Trophoblast cell (in vitro differentiated cells and primary cell): ENCODE measurements at regions not wholly inside any gene's neighbourhood (a gene's known extent, or its start where the extent isn't known, plus 50 kb on each side); places are given as distances from the start of the nearest gene placed in this dataset.
"Not testable (repeated sequence)": the region's sequence is repeated elsewhere in the genome, so short reads cannot be mapped to it uniquely, and the experiment has no call there.

Experiments
- DNase-seq, 2 donors: peaks; one replicate each; pipeline ENCODE4 v3.0.0-alpha.2; 2016
- H2AFZ ChIP-seq: 2 replicates; pipeline ENCODE4 v1.6.1; 2013; ENCODE audit warnings: low read length, moderate library complexity, mild to moderate bottlenecking; ENCODE audit not compliant: insufficient read depth, poor library complexity
- H2AK5ac ChIP-seq: 2 replicates; pipeline ENCODE4 v1.6.1; 2013; ENCODE audit warnings: mild to moderate bottlenecking, low read length
- H2BK120ac ChIP-seq: 2 replicates; pipeline ENCODE4 v1.6.1; 2013; ENCODE audit warnings: low read length, mild to moderate bottlenecking, moderate library complexity; ENCODE audit not compliant: insufficient read depth, poor library complexity
- H2BK12ac ChIP-seq: 2 replicates; pipeline ENCODE4 v1.6.1; 2013; ENCODE audit warnings: mild to moderate bottlenecking, low read length, moderate library complexity
- H2BK5ac ChIP-seq: 2 replicates; pipeline ENCODE4 v1.6.1; 2013; ENCODE audit warnings: low read length, low read depth, moderate library complexity, mild to moderate bottlenecking; ENCODE audit not compliant: poor library complexity
- H3K14ac ChIP-seq: 2 replicates; pipeline ENCODE4 v1.6.1; 2013; ENCODE audit warnings: mild to moderate bottlenecking, low read length
- H3K18ac ChIP-seq: 2 replicates; pipeline ENCODE4 v1.6.1; 2013; ENCODE audit warnings: mild to moderate bottlenecking, low read length
- H3K23ac ChIP-seq: 2 replicates; pipeline ENCODE4 v1.6.1; 2013; ENCODE audit warnings: low read length
- H3K27ac ChIP-seq: 2 replicates; pipeline ENCODE4 v1.5.1; 2013; ENCODE audit warnings: low read depth, mild to moderate bottlenecking, inconsistent platforms, low read length, moderate library complexity
- H3K27me3 ChIP-seq: 2 replicates; pipeline ENCODE4 v1.6.1; 2013; ENCODE audit warnings: inconsistent platforms, mild to moderate bottlenecking, low read length, moderate library complexity; ENCODE audit not compliant: insufficient read depth
- H3K36me3 ChIP-seq, 2 experiments: 1 replicate in 1 of 2; 2 replicates in 1 of 2; pipeline ENCODE4 v1.6.1; 2013; ENCODE audit warnings: low read length in 2 of 2, mild to moderate bottlenecking in 2 of 2, moderate library complexity in 1 of 2; ENCODE audit not compliant: insufficient read depth in 2 of 2, control insufficient read depth in 1 of 2
- H3K4ac ChIP-seq: 2 replicates; pipeline ENCODE4 v1.6.1; 2013; ENCODE audit warnings: low read depth, mild to moderate bottlenecking, low read length, moderate library complexity
- H3K4me1 ChIP-seq, 2 experiments: 1 replicate in 1 of 2; 2 replicates in 1 of 2; pipeline ENCODE4 v1.6.1; 2013; ENCODE audit warnings: low read length in 2 of 2, mild to moderate bottlenecking in 2 of 2, moderate library complexity in 1 of 2; ENCODE audit not compliant: insufficient read depth in 2 of 2, control insufficient read depth in 1 of 2
- H3K4me2 ChIP-seq: 2 replicates; pipeline ENCODE4 v1.6.1; 2013; ENCODE audit warnings: inconsistent platforms, mild to moderate bottlenecking, low read length, moderate library complexity
- H3K4me3 ChIP-seq: 2 replicates; pipeline ENCODE4 v1.5.1; 2013; ENCODE audit warnings: mild to moderate bottlenecking, low read depth, low read length, inconsistent platforms
- H3K79me1 ChIP-seq: one replicate; pipeline ENCODE4 v1.6.1; 2013; ENCODE audit warnings: low read length
- H3K79me2 ChIP-seq: 2 replicates; pipeline ENCODE4 v1.6.1; 2013; ENCODE audit warnings: low read length, mild to moderate bottlenecking; ENCODE audit not compliant: control insufficient read depth, insufficient read depth, poor library complexity
- H3K9ac ChIP-seq: 2 replicates; pipeline ENCODE4 v1.6.1; 2013; ENCODE audit warnings: mild to moderate bottlenecking, low read length
- H3K9me3 ChIP-seq: 2 replicates; pipeline ENCODE4 v1.6.1; 2013; ENCODE audit warnings: low read depth, mild to moderate bottlenecking, control low read depth, inconsistent platforms, low read length; ENCODE audit not compliant: insufficient read depth
- H4K12ac ChIP-seq: 2 replicates; pipeline ENCODE4 v1.6.1; 2013; ENCODE audit warnings: low read depth, mild to moderate bottlenecking, low read length, moderate library complexity
- H4K8ac ChIP-seq: 2 replicates; pipeline ENCODE4 v1.6.1; 2013; ENCODE audit warnings: low read depth, mild to moderate bottlenecking, low read length, moderate library complexity
- H4K91ac ChIP-seq: one replicate; pipeline ENCODE4 v1.6.1; 2013; ENCODE audit warnings: low read depth, mild to moderate bottlenecking, low read length, moderate library complexity
- WGBS: extraction: QIAGEN DNeasy Blood & Tissue Kit; methylation state at CpG from one replicate; pipeline ENCODE4 v1.1.7; 2013; ENCODE audit warnings: missing lambda C conversion rate; ENCODE audit not compliant: insufficient read length, insufficient coverage; ENCODE audit errors: extremely low coverage; 5-methylcytosine and 5-hydroxymethylcytosine counted together

DNA sequence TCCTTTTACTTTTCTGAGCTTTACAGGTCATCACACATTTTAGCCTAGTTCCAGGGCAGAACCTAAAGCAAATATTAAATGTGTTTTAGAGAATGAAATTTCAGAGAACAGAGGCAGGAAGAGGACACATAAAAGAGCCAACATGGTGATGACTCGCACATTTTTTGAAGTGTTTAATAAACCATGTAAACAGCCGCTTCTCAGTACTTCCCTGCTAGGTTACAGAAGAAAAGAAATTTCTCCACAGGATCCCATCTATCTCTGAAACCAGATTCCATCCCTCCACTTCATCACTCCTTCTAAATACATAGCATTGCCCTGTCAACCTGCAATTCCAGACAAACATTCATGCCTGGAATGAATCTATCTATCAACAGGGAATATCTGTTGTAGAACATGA, 949.5 kb upstream of the PCDH7 start:
- H2AFZ ChIP-seq = no peak overlapping the region
- H4K91ac ChIP-seq = no peak overlapping the region
- no peaks in the 10 kb centered on the region for H3K4me1 ChIP-seq
- no peaks in the 10 kb centered on the region for H3K36me3 ChIP-seq
- no peak overlapping the region for H4K8ac ChIP-seq
- no peaks in the 10 kb centered on the region for H3K27me3 ChIP-seq
- DNase-seq = no peak
- H3K18ac ChIP-seq = no peak overlapping the region
- H3K4ac ChIP-seq = no peak overlapping the region
- no peaks in the 10 kb centered on the region for H3K79me1 ChIP-seq
- H3K14ac ChIP-seq = no peak overlapping the region
- H4K12ac ChIP-seq = no peak overlapping the region
- H3K27ac ChIP-seq = no peak overlapping the region
- H2BK5ac ChIP-seq = no peak overlapping the region
- H2BK120ac ChIP-seq = no peak overlapping the region
- H3K9me3 ChIP-seq = no peaks in the 10 kb centered on the region
- no CpG with 5 or more reads among the region's 2 CpGs for WGBS
- no peak overlapping the region for H3K4me3 ChIP-seq
- no peak overlapping the region for H2AK5ac ChIP-seq
- H3K79me2 ChIP-seq = no peaks in the 10 kb centered on the region
- H3K23ac ChIP-seq = no peak overlapping the region
- H3K4me2 ChIP-seq = no peak overlapping the region
- H2BK12ac ChIP-seq = no peak overlapping the region
- H3K9ac ChIP-seq = no peak overlapping the region

DNA sequence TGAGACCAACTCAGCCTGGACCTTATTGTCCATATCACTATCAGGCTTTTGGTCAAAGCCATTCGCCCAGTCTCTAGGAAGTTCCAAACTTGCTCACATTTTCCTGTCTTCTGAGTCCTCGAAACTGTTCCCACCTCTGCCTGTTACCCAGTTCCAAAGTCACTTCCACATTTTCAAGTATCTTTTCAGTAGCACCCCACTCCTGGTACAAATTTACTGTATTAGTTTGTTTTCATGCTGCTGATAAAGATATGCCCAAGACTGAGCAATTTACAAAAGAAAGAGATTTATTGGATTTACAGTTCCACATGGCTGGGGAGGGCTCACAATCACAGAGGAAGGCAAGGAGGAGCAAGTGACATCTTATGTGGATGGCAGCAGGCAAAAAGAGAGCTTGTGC, 932.0 kb upstream of the PCDH7 start:
- not testable (repeated sequence) for H3K9ac ChIP-seq, H2BK12ac ChIP-seq, H3K9me3 ChIP-seq, H2AK5ac ChIP-seq, DNase-seq, H4K12ac ChIP-seq, H3K27ac ChIP-seq, H3K18ac ChIP-seq, H3K79me2 ChIP-seq, H3K27me3 ChIP-seq, H3K4me2 ChIP-seq, H2AFZ ChIP-seq, H2BK5ac ChIP-seq, H4K91ac ChIP-seq, H3K14ac ChIP-seq, H2BK120ac ChIP-seq, H3K23ac ChIP-seq, H3K36me3 ChIP-seq, H3K4me3 ChIP-seq, H4K8ac ChIP-seq, H3K79me1 ChIP-seq, H3K4me1 ChIP-seq, H3K4ac ChIP-seq
- no CpG with 5 or more reads among the region's 2 CpGs for WGBS

DNA sequence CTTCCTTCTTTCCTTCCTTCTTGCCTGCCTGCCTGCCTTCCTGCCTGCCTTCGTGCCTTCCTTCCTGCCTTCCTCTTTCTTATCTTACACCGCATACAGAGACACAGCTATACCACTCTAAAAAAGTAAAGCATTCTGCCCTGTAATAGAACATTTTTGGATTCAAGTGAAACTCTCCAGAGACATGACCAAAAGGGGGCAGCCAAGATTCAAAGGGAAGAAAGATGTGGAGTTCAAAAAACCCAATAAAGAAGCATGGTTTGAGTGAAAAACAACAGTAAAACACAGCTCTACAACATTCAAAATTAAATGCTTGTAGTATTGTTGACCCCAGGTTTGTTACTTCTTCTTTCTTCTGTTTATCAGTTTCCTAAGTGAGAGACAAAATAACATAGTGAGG, 914.9 kb upstream of the PCDH7 start:
- no peak overlapping the region for H4K8ac ChIP-seq
- no peak overlapping the region for H3K23ac ChIP-seq
- no peak overlapping the region for H2AFZ ChIP-seq
- no peaks in the 10 kb centered on the region for H3K36me3 ChIP-seq
- H3K79me2 ChIP-seq = no peaks in the 10 kb centered on the region
- H3K9ac ChIP-seq = no peak overlapping the region
- no peak overlapping the region for H3K14ac ChIP-seq
- H3K79me1 ChIP-seq = no peaks in the 10 kb centered on the region
- no peak overlapping the region for H3K4ac ChIP-seq
- H3K4me1 ChIP-seq = no peaks in the 10 kb centered on the region
- H2BK12ac ChIP-seq = no peak overlapping the region
- no peak overlapping the region for H2AK5ac ChIP-seq
- H3K4me2 ChIP-seq = no peak overlapping the region
- H3K9me3 ChIP-seq = no peaks in the 10 kb centered on the region
- DNase-seq = no peak
- H3K27me3 ChIP-seq = no peaks in the 10 kb centered on the region
- no peak overlapping the region for H2BK120ac ChIP-seq
- H2BK5ac ChIP-seq = no peak overlapping the region
- H4K12ac ChIP-seq = no peak overlapping the region
- no peak overlapping the region for H3K4me3 ChIP-seq
- no peak overlapping the region for H3K27ac ChIP-seq
- H3K18ac ChIP-seq = no peak overlapping the region
- WGBS = no CpG with 5 or more reads among the region's 2 CpGs
- H4K91ac ChIP-seq = no peak overlapping the region

DNA sequence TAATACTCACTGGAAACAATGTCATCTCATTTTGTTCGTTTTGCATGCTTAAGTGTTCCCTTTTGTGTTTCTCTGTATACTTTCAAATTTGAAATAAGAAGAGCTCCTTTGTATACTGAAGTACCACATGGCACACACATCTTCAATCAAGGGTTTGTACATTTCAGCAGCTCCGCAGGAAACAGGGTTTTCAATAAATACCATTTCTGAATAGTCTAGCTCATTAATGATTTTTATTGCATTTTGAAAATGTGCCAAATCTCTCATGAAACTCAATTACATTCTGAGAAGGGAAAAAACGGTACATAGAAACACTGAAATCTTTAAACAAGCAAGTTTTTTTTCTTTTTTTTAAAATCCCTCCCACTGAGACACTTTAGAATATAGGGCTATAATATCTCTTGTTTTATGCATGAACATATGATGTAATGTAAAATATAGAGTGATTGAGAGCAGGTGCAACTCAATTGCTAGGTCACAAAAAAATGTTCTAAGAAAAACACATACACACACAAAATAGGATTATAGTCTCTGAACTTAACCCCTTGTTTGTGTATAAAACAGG, 914.2 kb upstream of the PCDH7 start:
- H3K4ac ChIP-seq = no peak overlapping the region
- no peak overlapping the region for H3K18ac ChIP-seq
- no peak overlapping the region for H4K12ac ChIP-seq
- no peak overlapping the region for H3K4me2 ChIP-seq
- no peak overlapping the region for H3K14ac ChIP-seq
- no peak overlapping the region for H2BK5ac ChIP-seq
- H3K36me3 ChIP-seq = no peaks in the 10 kb centered on the region
- H2AFZ ChIP-seq = no peak overlapping the region
- H3K4me1 ChIP-seq = no peaks in the 10 kb centered on the region
- no peak overlapping the region for H3K27ac ChIP-seq
- no peak overlapping the region for H4K91ac ChIP-seq
- H2BK120ac ChIP-seq = no peak overlapping the region
- H3K9ac ChIP-seq = no peak overlapping the region
- H3K27me3 ChIP-seq = no peaks in the 10 kb centered on the region
- no peaks in the 10 kb centered on the region for H3K9me3 ChIP-seq
- no peak overlapping the region for H3K4me3 ChIP-seq
- no peaks in the 10 kb centered on the region for H3K79me1 ChIP-seq
- no peak overlapping the region for H2AK5ac ChIP-seq
- H3K23ac ChIP-seq = no peak overlapping the region
- no peak for DNase-seq
- no peak overlapping the region for H4K8ac ChIP-seq
- no peak overlapping the region for H2BK12ac ChIP-seq
- H3K79me2 ChIP-seq = no peaks in the 10 kb centered on the region
- no CpG with 5 or more reads among the region's 3 CpGs for WGBS
